ENCODE measurements at regions not wholly inside any gene's neighbourhood (a gene's known extent, or its start where the extent isn't known, plus 50 kb on each side); places are given as distances from the start of the nearest gene placed in this dataset.

GRCh38 chr4:144342949-144343760, 202.6 kb upstream of the GYPA start:
- TF ChIP-seq CTCF (IDR thresholded peaks at IDR 0.05; ENCODE audit: extremely low read depth, insufficient read depth, missing control alignments): no peak
- DNase-seq (ENCODE audit: low spot score): no peak
- in situ Hi-C loops (cut with MboI; ENCODE audit: low pct_unique_long_range_greater_than_20kb, low sequenced_read_pairs, unreplicated experiment): no loop called here

DNA sequence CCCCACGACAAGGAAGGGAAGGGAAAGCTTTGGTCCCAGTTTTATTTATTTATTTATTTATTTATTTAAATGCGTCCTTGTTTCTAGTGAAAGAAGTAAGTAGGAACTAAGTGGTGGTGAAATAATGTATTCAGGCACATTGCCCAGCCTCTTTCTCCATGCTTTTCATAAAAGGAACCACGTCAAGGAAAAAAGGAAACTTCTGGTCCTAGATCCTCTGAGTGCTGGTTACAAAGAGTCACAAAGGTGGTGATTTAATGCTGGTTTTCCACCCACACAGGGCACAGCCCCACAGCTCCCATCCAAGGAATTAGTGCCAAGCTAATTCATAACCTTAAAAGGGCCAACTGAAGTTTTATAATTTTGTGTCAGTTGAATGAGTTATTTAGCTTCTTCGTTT, 206.6 kb upstream of the GYPA start:
- in situ Hi-C loops (cut with MboI; ENCODE audit: low pct_unique_long_range_greater_than_20kb, low sequenced_read_pairs, unreplicated experiment): no loop called here
- DNase-seq (ENCODE audit: low spot score): no peak
- TF ChIP-seq CTCF (IDR thresholded peaks at IDR 0.05; ENCODE audit: extremely low read depth, insufficient read depth, missing control alignments): no peak

DNA sequence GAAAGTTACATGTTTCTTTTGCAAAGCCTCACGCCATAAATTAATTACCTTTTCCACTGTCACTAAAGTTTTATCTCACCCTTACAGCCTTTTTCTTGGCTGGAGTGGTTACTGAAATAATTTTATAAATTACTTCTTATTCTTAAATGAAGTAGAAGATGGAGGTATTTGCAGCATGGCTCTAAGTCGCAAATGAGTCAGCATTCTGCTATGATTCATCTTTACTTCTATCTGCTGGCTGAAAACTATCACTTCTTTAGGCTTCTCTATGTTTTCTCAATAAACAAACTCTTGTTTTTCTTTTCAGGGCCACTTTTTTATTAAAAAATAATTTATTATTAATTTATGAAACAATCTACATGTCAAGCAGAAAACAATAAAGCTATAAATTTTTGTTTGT, 210.2 kb upstream of the GYPA start:
- DNase-seq (ENCODE audit: low spot score): no peak
- TF ChIP-seq CTCF (IDR thresholded peaks at IDR 0.05; ENCODE audit: extremely low read depth, insufficient read depth, missing control alignments): no peak
- in situ Hi-C loops (cut with MboI; ENCODE audit: low pct_unique_long_range_greater_than_20kb, low sequenced_read_pairs, unreplicated experiment): no loop called here

- TF ChIP-seq CTCF (IDR thresholded peaks at IDR 0.05; ENCODE audit: extremely low read depth, insufficient read depth, missing control alignments): no peak
- DNase-seq (ENCODE audit: low spot score): no peak
- in situ Hi-C loops (cut with MboI; ENCODE audit: low pct_unique_long_range_greater_than_20kb, low sequenced_read_pairs, unreplicated experiment): no loop called here
Observed at GRCh38 chr4:144351306-144351705, 210.8 kb upstream of the GYPA start.

DNA sequence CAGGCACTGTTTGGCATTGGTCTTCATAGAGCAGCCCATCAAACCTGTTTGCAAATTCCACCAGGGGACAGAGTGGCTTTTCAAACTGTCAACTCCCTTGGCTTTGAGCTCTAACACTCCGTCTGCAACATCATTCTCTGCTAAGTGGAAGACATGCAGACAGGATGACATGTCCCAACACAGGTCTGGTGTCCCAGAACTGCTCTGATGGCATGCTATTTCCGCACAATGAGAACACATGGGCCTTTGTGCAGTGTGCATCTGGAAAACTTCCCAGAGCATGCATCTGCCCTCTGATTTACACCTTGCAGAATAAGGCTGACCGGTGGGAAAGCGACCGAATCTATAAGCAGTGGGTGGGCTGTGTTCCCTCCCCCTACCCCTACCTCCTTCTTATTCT, 212.8 kb upstream of the GYPA start:
- TF ChIP-seq CTCF (IDR thresholded peaks at IDR 0.05; ENCODE audit: extremely low read depth, insufficient read depth, missing control alignments): no peak
- in situ Hi-C loops (cut with MboI; ENCODE audit: low pct_unique_long_range_greater_than_20kb, low sequenced_read_pairs, unreplicated experiment): no loop called here
- no peak for DNase-seq (ENCODE audit: low spot score)

DNA sequence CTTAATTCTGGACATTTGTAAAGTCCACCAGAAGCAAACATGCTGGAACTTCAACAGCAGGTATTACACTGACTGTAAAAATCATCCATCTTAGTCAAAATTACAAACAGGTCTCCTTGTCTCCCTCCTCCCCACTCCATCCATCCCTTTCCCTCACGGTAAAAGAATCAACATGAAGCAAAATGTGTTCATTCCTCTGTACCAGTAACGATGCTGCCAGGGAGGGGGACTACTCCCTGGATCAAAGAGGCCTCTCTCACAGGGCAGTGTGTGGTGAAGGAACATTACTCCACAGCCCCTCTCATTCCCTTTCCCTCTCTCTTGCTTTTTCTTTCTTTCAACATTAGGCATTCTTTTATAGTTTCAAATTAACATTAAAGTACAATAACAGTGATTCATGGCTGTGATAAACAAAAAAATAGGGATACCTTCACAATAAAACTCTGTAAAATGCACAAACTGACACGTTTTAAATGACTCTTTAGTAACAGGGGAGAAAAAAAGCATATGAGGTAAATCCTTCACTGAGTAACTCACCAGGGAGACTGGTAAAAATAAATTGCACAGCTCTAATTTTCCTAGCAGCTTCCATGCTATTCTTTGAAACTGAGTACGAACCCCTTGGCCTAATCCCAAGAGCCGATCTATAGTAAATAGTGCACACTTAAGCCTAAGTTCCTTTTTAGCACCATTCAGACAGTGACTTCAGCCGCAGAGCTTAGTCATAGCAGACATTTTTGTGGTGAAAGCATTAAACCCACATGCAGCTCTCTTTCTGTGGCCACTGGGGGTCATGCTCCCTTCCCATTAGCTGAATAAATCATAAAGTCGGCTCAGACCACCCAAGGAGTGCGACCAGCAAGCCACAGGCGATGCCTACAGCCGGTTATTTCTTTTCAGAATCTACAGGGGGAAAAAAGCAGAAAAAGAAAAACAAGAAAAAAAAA, 215.6 kb upstream of the GYPA start:
- DNase-seq (ENCODE audit: low spot score): peak; percentile 17
- in situ Hi-C loops (cut with MboI; ENCODE audit: low pct_unique_long_range_greater_than_20kb, low sequenced_read_pairs, unreplicated experiment): no loop called here
- TF ChIP-seq CTCF (IDR thresholded peaks at IDR 0.05; ENCODE audit: extremely low read depth, insufficient read depth, missing control alignments): peak; percentile 31

Data from GM13977 (cell line).